A549 (cell line): ENCODE measurements at regions not wholly inside any gene's neighbourhood (a gene's known extent, or its start where the extent isn't known, plus 50 kb on each side); places are given as distances from the start of the nearest gene placed in this dataset.

Source experiments
- ATAC-seq, 2 experiments: fragments of 200-7000 bp in 1 of 2; fragments of >200 bp in 1 of 2; cut with Nextera tagmentation in 1 of 2; cut with Tn5 transposase in 1 of 2; 3 replicates each; pipeline versions ENCODE4 v1.8.0 to v1.9.1; 2018 to 2020; ENCODE audit warnings: mild to moderate bottlenecking in 1 of 2, moderate library complexity in 1 of 2
- CTCF ChIA-PET: fragments of 300-600 bp; sonication (Branson Sonifier 250); formaldehyde crosslinking; extraction: SDS; loops from one replicate; lab custom pipeline; 2021; ENCODE audit warnings: antibody characterized with exemption, inconsistent platforms; lab: Yijun Ruan, JAX
- POLR2A ChIA-PET: fragments of 350-600 bp; formaldehyde crosslinking; extraction: SDS; loops from one replicate; lab custom pipeline; 2021; ENCODE audit warnings: antibody characterized with exemption, inconsistent platforms; lab: Yijun Ruan, JAX
- DNase-seq, 2 experiments: peaks; one replicate each; pipeline versions ENCODE4 v3.0.0 to v3.0.0-alpha.2; 2011 to 2016; ENCODE audit warnings: low read depth in 1 of 2, low spot score in 1 of 2
- FAIRE-seq: peaks from 2 replicates; lab custom pipeline; 2011; peaks lifted over from hg19 to GRCh38; lab: Jason Lieb, UNC
- H3K27ac ChIP-seq, 2 experiments: fragments of >200 bp; sonication (Bioruptor Twin); formaldehyde crosslinking; 3 replicates each; pipeline ENCODE4 v1.5.1; 2016 to 2017
- H3K4me1 ChIP-seq: fragments of >200 bp; sonication (Bioruptor Twin); formaldehyde crosslinking; 3 replicates; pipeline ENCODE4 v1.6.1; 2016
- H3K4me2 ChIP-seq: fragments of >200 bp; sonication (Bioruptor Twin); formaldehyde crosslinking; 3 replicates; pipeline ENCODE4 v1.6.1; 2016
- H3K4me3 ChIP-seq: fragments of >200 bp; sonication (Bioruptor Twin); formaldehyde crosslinking; 3 replicates; pipeline ENCODE4 v1.5.1; 2016
- H3K9me3 ChIP-seq: fragments of >200 bp; sonication (Bioruptor Twin); formaldehyde crosslinking; 3 replicates; pipeline ENCODE4 v1.6.1; 2016
- ESRRA ChIP-seq: fragments of 150-350 bp; IDR thresholded peaks from 2 replicates; pipeline ENCODE4 v1.6.1; 2014; ENCODE audit warnings: mild to moderate bottlenecking, low read length, borderline replicate concordance
- MAFK ChIP-seq: fragments of 450-650 bp; IDR thresholded peaks from 2 replicates; pipeline ENCODE4 v1.6.1; 2014; ENCODE audit not compliant: partially characterized antibody
- NPAS2 ChIP-seq: fragments of 250-450 bp; sonication (Bioruptor Pico); IDR thresholded peaks from 2 replicates; pipeline ENCODE4 v1.8.0; 2022; ENCODE audit warnings: mild to moderate bottlenecking, moderate library complexity, borderline replicate concordance
- RAD21 ChIP-seq, 2 experiments: fragments of >200 bp in 1 of 2; sonication (Bioruptor Twin) in 1 of 2; formaldehyde crosslinking in 1 of 2; IDR thresholded peaks in 1 of 2; conservative IDR thresholded peaks in 1 of 2; 2 replicates in 1 of 2; 3 replicates in 1 of 2; pipeline ENCODE4 v1.6.1; 2012 to 2018; ENCODE audit warnings: inconsistent platforms in 1 of 2
- TF ChIP-seq, protein P1 (sequence below): fragments of 450-650 bp; IDR thresholded peaks from 2 replicates; pipeline ENCODE4 v1.6.1; 2014; ENCODE audit warnings: antibody characterized with exemption
- TF ChIP-seq, protein P2 (sequence below): fragments of 200-600 bp; sonication (generic); IDR thresholded peaks from 2 replicates; pipeline ENCODE4 v1.6.1; 2016; ENCODE audit warnings: antibody characterized with exemption, mild to moderate bottlenecking, moderate library complexity

- no peak for ATAC-seq
- no peaks in the 10 kb centered on the region for H3K9me3 ChIP-seq
- TF ChIP-seq, protein P1, sequence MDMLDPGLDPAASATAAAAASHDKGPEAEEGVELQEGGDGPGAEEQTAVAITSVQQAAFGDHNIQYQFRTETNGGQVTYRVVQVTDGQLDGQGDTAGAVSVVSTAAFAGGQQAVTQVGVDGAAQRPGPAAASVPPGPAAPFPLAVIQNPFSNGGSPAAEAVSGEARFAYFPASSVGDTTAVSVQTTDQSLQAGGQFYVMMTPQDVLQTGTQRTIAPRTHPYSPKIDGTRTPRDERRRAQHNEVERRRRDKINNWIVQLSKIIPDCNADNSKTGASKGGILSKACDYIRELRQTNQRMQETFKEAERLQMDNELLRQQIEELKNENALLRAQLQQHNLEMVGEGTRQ = no peak
- TF ChIP-seq, protein P2, sequence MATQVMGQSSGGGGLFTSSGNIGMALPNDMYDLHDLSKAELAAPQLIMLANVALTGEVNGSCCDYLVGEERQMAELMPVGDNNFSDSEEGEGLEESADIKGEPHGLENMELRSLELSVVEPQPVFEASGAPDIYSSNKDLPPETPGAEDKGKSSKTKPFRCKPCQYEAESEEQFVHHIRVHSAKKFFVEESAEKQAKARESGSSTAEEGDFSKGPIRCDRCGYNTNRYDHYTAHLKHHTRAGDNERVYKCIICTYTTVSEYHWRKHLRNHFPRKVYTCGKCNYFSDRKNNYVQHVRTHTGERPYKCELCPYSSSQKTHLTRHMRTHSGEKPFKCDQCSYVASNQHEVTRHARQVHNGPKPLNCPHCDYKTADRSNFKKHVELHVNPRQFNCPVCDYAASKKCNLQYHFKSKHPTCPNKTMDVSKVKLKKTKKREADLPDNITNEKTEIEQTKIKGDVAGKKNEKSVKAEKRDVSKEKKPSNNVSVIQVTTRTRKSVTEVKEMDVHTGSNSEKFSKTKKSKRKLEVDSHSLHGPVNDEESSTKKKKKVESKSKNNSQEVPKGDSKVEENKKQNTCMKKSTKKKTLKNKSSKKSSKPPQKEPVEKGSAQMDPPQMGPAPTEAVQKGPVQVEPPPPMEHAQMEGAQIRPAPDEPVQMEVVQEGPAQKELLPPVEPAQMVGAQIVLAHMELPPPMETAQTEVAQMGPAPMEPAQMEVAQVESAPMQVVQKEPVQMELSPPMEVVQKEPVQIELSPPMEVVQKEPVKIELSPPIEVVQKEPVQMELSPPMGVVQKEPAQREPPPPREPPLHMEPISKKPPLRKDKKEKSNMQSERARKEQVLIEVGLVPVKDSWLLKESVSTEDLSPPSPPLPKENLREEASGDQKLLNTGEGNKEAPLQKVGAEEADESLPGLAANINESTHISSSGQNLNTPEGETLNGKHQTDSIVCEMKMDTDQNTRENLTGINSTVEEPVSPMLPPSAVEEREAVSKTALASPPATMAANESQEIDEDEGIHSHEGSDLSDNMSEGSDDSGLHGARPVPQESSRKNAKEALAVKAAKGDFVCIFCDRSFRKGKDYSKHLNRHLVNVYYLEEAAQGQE = no peak
- TF ChIP-seq MAFK (no peak), ESRRA (no peak), RAD21 (conservative IDR thresholded peaks at IDR 0.05 in 1 of 2, IDR thresholded peaks at IDR 0.05 in 1 of 2) (no peak), NPAS2 (CRISPR knock-in tag) (no peak)
- H3K4me2 ChIP-seq = no peak overlapping the region
- no peak overlapping the region for H3K4me3 ChIP-seq
- H3K4me1 ChIP-seq = no peaks in the 10 kb centered on the region
- DNase-seq = no peak
- POLR2A ChIA-PET = no interaction called here
- FAIRE-seq = no peak
- H3K27ac ChIP-seq = no peak overlapping the region
- CTCF ChIA-PET = no interaction called here
Observed at GRCh38 chr10:24157567-24157966, 51.4 kb upstream of the KIAA1217 start.
